Glutamatergic neuron (in vitro differentiated cells): ENCODE measurements at regions not wholly inside any gene's neighbourhood (a gene's known extent, or its start where the extent isn't known, plus 50 kb on each side); places are given as distances from the start of the nearest gene placed in this dataset.

ENCODE experiments used
- DNase-seq: peaks from one replicate; pipeline ENCODE4 v3.0.0; 2022
- H3K27ac Mint-ChIP-seq: one replicate; pipeline ENCODE4 v1.8.0; 2020; ENCODE audit warnings: mild to moderate bottlenecking, mixed read lengths, inconsistent platforms; ENCODE audit not compliant: unreplicated experiment
- H3K27me3 Mint-ChIP-seq: one replicate; pipeline ENCODE4 v1.8.0; 2020; ENCODE audit warnings: mild to moderate bottlenecking, moderate library complexity, mixed read lengths, inconsistent platforms; ENCODE audit not compliant: unreplicated experiment
- H3K36me3 Mint-ChIP-seq: one replicate; pipeline ENCODE4 v1.8.0; 2020; ENCODE audit warnings: mild to moderate bottlenecking, mixed read lengths, inconsistent platforms; ENCODE audit not compliant: unreplicated experiment
- H3K4me1 Mint-ChIP-seq: one replicate; pipeline ENCODE4 v1.8.0; 2020; ENCODE audit warnings: mild to moderate bottlenecking, low read depth, mixed read lengths, inconsistent platforms; ENCODE audit not compliant: unreplicated experiment
- H3K4me3 Mint-ChIP-seq: one replicate; pipeline ENCODE4 v1.8.0; 2020; ENCODE audit warnings: mild to moderate bottlenecking, mixed read lengths, inconsistent platforms; ENCODE audit not compliant: unreplicated experiment
- H3K9me3 Mint-ChIP-seq: one replicate; pipeline ENCODE4 v1.8.0; 2020; ENCODE audit warnings: mild to moderate bottlenecking, moderate library complexity, mixed read lengths, inconsistent platforms; ENCODE audit not compliant: unreplicated experiment
- TF ChIP-seq, protein P1 (sequence below): fragments of 200-600 bp; sonication (generic); IDR thresholded peaks from one replicate; pipeline ENCODE4 v1.5.0; 2021; ENCODE audit not compliant: partially characterized antibody, unreplicated experiment

DNA sequence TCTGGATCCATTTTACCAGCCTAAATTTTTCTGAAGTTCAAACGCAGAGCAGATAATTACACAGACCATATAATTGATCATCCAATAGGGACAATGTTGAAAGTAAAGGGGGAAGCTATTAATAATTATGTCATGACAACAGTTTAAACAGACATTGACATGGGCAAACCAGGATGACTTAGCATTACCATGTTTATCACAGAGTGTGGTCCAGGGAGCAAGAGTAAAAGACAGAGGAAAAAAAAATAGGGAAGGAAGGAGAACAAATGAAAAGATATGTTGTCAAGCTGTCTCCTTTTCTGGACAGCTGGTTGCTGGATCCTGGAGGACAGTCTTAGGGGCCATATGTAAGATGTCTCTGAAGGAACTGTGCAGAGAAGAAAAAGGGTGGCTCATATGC is 69.4 kb upstream of the FBXL4 start:
- Mint-ChIP-seq H3K4me1 (peaks cover 18% of the 10 kb centered on the region), H3K27me3 (peaks cover 4% of the 10 kb centered on the region), H3K4me3 (no peak overlapping the region), H3K27ac (no peak overlapping the region), H3K36me3 (no peaks in the 10 kb centered on the region), H3K9me3 (no peaks in the 10 kb centered on the region)
- DNase-seq: no peak
- TF ChIP-seq, protein P1, sequence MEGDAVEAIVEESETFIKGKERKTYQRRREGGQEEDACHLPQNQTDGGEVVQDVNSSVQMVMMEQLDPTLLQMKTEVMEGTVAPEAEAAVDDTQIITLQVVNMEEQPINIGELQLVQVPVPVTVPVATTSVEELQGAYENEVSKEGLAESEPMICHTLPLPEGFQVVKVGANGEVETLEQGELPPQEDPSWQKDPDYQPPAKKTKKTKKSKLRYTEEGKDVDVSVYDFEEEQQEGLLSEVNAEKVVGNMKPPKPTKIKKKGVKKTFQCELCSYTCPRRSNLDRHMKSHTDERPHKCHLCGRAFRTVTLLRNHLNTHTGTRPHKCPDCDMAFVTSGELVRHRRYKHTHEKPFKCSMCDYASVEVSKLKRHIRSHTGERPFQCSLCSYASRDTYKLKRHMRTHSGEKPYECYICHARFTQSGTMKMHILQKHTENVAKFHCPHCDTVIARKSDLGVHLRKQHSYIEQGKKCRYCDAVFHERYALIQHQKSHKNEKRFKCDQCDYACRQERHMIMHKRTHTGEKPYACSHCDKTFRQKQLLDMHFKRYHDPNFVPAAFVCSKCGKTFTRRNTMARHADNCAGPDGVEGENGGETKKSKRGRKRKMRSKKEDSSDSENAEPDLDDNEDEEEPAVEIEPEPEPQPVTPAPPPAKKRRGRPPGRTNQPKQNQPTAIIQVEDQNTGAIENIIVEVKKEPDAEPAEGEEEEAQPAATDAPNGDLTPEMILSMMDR: no peak

DNA sequence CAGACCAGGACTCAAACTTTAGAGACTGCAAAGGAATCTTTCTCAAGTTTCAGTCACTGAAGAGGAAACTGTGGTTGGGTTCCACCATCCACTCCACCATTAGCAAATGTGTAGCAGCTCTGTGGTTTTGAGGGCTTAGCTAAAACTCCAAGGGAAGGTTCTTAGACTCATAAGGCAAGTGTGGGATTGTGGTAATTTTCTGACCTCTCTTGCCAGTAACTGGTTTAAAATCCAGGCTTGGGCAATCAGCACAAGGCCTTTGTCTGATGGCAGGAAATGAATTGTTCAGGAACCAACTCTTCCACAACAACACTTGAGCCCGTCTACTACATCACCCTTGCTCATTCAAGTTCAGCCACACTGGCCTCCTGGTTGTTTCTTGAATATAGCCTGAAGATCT is 68.6 kb upstream of the FBXL4 start:
- Mint-ChIP-seq H3K27ac (no peak overlapping the region), H3K36me3 (no peaks in the 10 kb centered on the region), H3K4me3 (no peak overlapping the region)

DNA sequence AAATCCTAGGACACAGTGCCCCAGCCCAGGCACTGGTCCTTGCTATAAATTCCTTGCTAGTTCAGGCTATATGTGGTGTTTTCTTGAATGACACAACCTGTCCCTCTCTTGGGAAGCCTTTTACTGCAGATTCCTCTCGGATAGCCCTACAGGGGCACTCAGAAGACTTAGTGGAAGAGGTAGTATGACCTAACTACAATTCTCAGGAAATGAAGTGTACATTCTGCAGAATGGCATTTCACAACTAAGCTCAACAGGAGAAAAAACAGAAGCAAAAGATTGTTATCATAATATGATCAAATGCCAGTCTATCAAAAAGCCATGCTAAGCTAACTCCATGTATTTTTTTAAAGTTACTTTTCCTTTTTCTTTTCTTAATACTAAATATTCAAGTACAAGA is 66.3 kb upstream of the FBXL4 start:
- Mint-ChIP-seq H3K4me3 (no peak overlapping the region), H3K4me1 (peaks cover 16% of the 10 kb centered on the region), H3K27ac (no peak overlapping the region), H3K27me3 (peaks cover 1% of the 10 kb centered on the region), H3K36me3 (no peaks in the 10 kb centered on the region), H3K9me3 (no peaks in the 10 kb centered on the region)
- DNase-seq: no peak
- TF ChIP-seq, protein P1: no peak

More for the DNA sequence above, 68.6 kb upstream of the FBXL4 start:
- TF ChIP-seq, protein P1: no peak
- DNase-seq: no peak
- H3K27me3 Mint-ChIP-seq: peaks cover 4% of the 10 kb centered on the region
- no peaks in the 10 kb centered on the region for H3K9me3 Mint-ChIP-seq
- H3K4me1 Mint-ChIP-seq: peaks cover 18% of the 10 kb centered on the region

DNA sequence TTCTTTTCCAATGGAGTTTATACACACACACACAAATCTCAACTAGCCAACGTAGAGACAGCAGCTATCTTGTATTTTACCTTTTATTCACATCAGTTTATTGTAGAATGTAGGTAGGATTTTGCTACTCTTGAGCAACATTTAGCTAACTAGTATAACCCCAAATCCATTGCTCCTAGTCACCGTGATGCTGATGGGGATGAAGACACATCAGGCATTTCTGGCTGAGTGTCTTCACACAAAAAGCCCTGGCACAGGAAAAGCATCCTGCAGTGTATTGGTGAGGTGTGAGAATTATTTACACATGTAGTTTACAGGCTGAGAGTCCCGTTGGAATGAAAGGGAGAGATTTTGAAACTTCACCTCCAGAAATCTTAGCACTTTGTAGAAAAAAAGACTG is 65.9 kb upstream of the FBXL4 start:
- no peaks in the 10 kb centered on the region for H3K36me3 Mint-ChIP-seq
- H3K9me3 Mint-ChIP-seq: no peaks in the 10 kb centered on the region
- H3K27me3 Mint-ChIP-seq: no peaks in the 10 kb centered on the region
- TF ChIP-seq, protein P1: no peak
- no peak for DNase-seq
- H3K4me3 Mint-ChIP-seq: no peak overlapping the region
- H3K4me1 Mint-ChIP-seq: peaks cover 16% of the 10 kb centered on the region
- H3K27ac Mint-ChIP-seq: no peak overlapping the region

DNA sequence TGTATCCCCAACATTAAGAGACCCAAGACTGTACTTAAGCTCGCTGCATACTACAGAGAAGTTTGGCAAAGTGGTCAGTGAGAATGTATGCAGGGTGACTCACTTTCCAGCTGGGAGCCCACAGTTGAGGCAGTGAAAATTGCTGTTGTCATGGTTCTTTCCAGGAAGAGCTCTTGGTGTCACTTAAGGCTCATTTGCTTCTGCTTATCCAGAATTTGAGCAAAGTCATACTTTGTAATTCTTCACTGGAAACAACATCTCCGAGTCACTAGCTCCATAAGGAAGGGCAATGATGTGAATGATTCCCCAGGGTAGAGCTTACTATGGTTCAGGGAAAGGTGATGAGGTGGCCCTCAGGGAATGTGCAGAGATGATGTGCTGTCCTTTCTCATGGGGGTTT is 65.4 kb upstream of the FBXL4 start:
- H3K4me3 Mint-ChIP-seq: no peak overlapping the region
- H3K36me3 Mint-ChIP-seq: no peaks in the 10 kb centered on the region
- peaks cover 10% of the 10 kb centered on the region for H3K4me1 Mint-ChIP-seq
- TF ChIP-seq, protein P1: no peak
- no peak overlapping the region for H3K27ac Mint-ChIP-seq
- no peak for DNase-seq
- no peaks in the 10 kb centered on the region for H3K27me3 Mint-ChIP-seq
- H3K9me3 Mint-ChIP-seq: no peaks in the 10 kb centered on the region
